Fibroblast of the aortic adventitia (primary cell): ENCODE measurements at regions not wholly inside any gene's neighbourhood (a gene's known extent, or its start where the extent isn't known, plus 50 kb on each side); places are given as distances from the start of the nearest gene placed in this dataset.
"Not testable (repeated sequence)": the region's sequence is repeated elsewhere in the genome, so short reads cannot be mapped to it uniquely, and the experiment has no call there.

ENCODE experiments used
- DNase-seq: peaks from one replicate; pipeline ENCODE4 v3.0.0-alpha.2; 2010; ENCODE audit warnings: low read depth
- H3K4me3 ChIP-seq: 2 replicates; pipeline ENCODE4 v1.5.1; 2011; ENCODE audit warnings: low read depth, mild to moderate bottlenecking, control low read depth, low read length, moderate library complexity
- TF ChIP-seq, protein P1 (sequence below): IDR thresholded peaks from 2 replicates; pipeline ENCODE4 v1.5.1; 2011; ENCODE audit warnings: mild to moderate bottlenecking, low read length, control low read depth, inconsistent platforms; ENCODE audit not compliant: insufficient read depth

DNA sequence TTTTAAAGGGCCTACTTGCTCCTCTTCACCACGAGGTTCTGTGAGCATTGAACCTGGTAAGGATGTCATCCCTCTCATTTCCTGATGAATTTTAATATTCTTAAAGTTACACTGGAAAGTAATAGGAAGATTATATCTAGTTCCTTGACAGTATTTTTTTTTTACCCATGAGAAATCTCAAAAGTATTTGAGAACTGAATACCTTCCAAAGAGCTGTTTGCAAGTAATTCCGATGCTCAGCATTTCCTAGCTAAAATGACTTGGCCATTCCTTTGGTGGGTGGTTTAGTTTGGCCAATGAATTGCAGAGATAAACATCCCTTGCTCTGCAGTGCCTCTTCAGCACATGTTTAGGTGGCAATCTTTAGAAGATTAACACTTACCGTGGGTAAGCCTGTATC, 110.2 kb upstream of the WDR1 start:
- TF ChIP-seq, protein P1, sequence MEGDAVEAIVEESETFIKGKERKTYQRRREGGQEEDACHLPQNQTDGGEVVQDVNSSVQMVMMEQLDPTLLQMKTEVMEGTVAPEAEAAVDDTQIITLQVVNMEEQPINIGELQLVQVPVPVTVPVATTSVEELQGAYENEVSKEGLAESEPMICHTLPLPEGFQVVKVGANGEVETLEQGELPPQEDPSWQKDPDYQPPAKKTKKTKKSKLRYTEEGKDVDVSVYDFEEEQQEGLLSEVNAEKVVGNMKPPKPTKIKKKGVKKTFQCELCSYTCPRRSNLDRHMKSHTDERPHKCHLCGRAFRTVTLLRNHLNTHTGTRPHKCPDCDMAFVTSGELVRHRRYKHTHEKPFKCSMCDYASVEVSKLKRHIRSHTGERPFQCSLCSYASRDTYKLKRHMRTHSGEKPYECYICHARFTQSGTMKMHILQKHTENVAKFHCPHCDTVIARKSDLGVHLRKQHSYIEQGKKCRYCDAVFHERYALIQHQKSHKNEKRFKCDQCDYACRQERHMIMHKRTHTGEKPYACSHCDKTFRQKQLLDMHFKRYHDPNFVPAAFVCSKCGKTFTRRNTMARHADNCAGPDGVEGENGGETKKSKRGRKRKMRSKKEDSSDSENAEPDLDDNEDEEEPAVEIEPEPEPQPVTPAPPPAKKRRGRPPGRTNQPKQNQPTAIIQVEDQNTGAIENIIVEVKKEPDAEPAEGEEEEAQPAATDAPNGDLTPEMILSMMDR, result no peak
- H3K4me3 ChIP-seq, result no peak overlapping the region
- DNase-seq, result peak; percentile 79

DNA sequence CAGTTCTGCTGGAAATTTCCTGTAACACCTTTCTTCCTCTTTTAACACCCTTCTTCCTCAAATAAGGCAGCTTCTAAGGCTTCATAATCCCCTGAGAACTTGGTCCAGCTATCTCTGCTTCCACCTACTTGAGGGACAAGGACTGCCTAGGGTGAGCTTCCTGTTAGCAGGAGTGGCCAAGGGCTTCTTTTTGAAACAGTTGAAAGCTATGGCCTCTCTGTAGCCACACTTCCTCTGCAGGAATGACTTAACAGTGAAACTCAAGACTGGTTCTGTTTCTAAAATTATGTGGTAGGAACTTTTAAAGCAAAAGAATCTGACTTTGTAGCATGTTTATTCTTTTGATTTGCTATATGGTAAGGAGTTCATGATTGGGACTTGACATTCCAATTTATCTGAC, 108.5 kb upstream of the WDR1 start:
- no peak for DNase-seq
- TF ChIP-seq, protein P1, result no peak
- no peak overlapping the region for H3K4me3 ChIP-seq

GRCh38 chr4:10223782-10224181, 107.2 kb upstream of the WDR1 start:
- no peak for DNase-seq
- TF ChIP-seq, protein P1, result no peak
- H3K4me3 ChIP-seq, result no peak overlapping the region

- H3K4me3 ChIP-seq, DNase-seq: not testable (repeated sequence)
These were observed 96.9 kb upstream of the WDR1 start for GRCh38 chr4:10213481-10213880.

- TF ChIP-seq, protein P1, result no peak
- DNase-seq, result no peak
- no peak overlapping the region for H3K4me3 ChIP-seq
These were observed 96.3 kb upstream of the WDR1 start for GRCh38 chr4:10212901-10213300.

DNA sequence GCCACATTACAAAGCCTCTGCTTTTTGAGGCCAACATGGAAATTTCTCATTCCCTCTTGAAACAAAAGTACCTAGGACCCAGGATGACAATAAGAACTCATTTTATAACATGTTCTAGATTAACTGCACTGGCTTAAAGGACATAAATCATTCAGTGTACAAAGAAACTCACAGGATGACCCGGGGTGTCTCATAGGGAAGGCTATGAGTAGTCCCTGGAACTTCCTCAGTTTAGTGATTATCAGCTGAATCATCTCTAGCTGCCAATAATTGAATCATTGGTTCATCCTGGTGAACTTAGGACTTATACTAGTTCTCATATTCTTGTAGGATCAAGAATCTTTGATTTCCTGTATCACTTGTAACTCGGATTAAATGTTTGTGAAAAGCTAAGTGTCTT, 95.8 kb upstream of the WDR1 start:
- no peak for DNase-seq
- TF ChIP-seq, protein P1, result no peak
- no peak overlapping the region for H3K4me3 ChIP-seq

DNA sequence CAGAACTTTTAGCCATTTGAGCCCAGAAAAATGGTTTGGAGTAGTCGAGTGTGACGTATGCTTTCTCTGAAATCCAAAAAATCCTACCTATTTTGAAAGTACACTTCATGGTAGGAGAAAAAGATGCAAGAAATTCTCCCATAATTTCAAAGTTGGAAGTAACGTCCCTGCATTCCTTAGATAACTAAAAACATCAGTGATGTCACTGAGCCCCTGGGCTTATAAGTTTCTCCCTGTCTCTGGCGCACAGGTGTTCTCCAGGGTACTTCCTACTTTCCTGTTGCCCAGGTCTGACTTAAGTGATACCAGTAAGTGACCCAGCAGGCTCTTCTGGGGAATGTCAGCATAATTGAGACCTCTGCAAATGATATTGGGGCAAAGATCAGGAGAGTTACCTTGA, 90.5 kb upstream of the WDR1 start:
- TF ChIP-seq, protein P1, result no peak
- no peak for DNase-seq

More for the DNA sequence above, 90.5 kb upstream of the WDR1 start:
- no peak overlapping the region for H3K4me3 ChIP-seq
